CD4-positive, alpha-beta T cell treated with Interleukin-21 for 1 hour (primary cell): ENCODE measurements at regions not wholly inside any gene's neighbourhood (a gene's known extent, or its start where the extent isn't known, plus 50 kb on each side); places are given as distances from the start of the nearest gene placed in this dataset.
"Not testable (repeated sequence)": the region's sequence is repeated elsewhere in the genome, so short reads cannot be mapped to it uniquely, and the experiment has no call there.

ENCODE experiments used
- DNase-seq: peaks from one replicate; pipeline ENCODE4 v3.0.0-alpha.2; 2020

GRCh38 chr1:232184561-232185530 lies 445.1 kb downstream of the SIPA1L2 start:
- DNase-seq: no peak

DNA sequence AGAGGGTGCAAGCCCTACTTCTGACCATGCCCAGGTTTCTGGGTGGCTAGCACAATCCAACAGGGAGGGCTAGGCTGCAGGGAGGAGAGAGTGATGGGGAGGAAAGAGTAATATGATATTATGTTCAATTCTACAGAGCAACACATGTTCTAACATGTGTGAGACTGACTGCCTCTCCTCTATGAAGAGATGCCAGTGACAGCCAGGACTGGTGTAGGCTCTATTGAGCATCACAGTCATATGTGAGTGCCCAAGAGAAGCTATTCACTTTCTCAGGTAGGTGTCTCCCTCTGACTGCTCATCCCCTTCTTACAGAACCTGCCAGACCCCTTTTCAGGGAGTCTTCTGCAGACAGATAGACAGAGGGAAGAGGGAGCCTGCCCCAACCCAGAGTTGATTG lies 446.1 kb downstream of the SIPA1L2 start:
- DNase-seq: no peak

- no peak for DNase-seq
These were observed 446.6 kb downstream of the SIPA1L2 start for GRCh38 chr1:232183266-232183800.

GRCh38 chr1:232182236-232182635 lies 447.7 kb downstream of the SIPA1L2 start:
- no peak for DNase-seq

DNA sequence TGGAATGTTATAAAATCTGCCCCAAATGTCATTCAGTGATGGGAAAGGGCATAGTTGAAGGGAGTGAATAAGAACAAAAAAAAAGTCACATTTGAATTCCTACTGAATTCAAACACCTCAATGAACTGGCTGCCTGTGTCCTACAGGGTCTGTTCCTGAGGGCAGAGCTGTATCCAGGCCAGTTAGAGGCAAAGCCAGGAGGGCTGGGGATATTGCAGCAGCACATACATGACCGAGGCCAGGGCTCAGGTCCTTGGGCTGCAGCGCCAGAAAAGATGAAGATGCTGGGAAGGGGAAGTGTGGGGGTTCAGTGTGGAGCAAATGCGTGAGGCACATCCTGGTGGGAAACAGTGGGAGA lies 449.2 kb downstream of the SIPA1L2 start:
- DNase-seq: no peak

DNA sequence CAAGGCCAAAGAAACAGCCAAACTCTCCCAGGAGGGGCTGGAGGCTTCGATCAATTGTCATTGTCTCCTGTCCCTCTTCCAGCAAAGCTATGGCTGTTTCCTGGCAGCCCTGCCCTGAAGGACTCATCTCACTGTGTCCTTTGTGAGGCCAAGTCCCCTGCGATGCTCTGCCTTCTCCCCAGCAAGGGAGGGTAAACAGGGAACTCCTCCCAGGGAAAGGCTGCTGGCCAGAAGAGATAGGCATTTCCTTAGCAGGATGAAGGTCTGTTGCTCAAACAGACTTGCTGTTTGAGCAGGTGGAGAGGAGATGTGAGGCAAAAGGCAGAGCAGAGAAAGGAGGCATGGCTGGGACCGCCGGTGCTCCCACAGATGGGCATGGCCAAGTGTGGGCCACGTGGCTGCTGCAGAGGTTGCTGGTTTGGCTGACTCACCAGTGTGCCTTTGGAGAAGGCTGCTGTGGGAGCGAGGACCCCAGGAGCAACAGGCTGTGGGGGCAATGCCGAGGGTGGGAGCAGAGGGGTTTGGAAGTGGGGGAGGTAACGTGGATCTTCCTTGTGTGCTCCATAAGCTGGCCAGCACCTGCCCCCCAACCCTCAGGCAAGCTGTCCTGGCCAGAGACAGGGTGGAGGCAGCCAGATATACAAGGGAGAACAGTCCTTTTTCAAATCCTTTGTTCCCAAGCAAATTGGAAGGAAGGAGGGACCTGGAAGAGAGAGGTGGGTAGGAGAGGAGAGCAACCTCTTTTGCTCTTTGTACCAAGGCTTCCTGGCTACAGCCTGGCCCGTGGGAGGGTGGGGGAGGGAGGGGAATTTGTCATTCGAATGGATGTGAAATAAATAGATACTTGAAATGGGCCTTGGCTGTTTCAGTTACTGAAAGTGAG lies 449.8 kb downstream of the SIPA1L2 start:
- no peak for DNase-seq

DNA sequence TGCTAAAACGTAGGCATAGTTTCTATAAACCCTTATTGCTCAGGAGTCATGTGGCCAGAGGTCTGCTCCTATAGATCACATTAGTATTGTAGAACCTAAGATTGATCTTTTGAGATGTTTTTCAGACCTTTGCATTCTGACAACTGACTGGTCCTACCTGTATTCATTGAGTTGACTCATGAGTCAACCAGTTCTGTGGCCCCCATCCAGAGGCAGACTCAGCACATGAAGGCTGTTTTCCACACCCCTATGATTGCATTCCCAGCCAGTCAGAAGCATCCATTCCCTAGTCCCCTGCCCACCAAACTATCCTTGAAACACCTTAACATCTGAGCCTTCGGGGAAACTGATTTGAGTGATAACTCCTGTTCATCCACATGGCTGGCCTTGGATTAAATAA lies 451.7 kb downstream of the SIPA1L2 start:
- DNase-seq: no peak

- DNase-seq: no peak
These were observed 452.5 kb downstream of the SIPA1L2 start for GRCh38 chr1:232177438-232177837.

DNA sequence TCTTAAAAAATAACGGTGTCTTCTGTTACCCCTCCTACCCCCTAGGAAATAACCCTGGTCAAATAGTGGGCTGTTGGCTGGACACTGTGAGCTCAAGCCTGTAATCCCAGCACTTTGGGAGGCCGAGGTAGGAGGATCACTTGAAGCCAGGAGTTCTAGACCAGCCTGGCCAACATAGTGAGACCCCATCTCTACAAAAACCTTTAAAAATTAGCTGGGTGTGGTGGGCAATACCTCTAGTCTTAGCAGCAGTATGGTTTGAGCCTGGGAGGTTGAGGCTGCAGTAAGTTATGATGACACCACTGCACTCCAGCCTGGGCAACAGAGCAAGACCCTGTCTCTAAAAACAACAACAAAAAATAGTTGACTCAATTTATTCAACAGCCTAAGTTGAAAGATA lies 453.7 kb downstream of the SIPA1L2 start:
- no peak for DNase-seq

DNA sequence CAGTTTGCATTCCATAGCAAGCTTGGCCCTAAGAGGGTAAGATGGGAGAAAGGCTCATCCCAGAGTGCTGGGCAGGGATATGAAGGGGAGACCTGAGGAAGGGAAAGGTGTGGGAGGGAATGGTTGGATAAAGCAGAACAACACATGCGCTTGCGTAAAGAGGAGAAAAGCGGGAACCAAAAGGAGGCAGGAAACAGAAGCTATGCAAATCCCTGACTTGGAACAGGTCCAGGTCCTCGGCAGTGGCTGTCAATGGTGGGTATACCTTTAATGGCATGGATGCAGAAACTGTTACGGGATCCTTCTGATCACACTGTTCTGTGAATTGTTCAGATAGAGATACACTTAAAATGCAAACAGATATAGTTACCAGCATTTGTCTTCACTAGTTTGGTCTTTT lies 455.6 kb downstream of the SIPA1L2 start:
- DNase-seq: no peak

DNA sequence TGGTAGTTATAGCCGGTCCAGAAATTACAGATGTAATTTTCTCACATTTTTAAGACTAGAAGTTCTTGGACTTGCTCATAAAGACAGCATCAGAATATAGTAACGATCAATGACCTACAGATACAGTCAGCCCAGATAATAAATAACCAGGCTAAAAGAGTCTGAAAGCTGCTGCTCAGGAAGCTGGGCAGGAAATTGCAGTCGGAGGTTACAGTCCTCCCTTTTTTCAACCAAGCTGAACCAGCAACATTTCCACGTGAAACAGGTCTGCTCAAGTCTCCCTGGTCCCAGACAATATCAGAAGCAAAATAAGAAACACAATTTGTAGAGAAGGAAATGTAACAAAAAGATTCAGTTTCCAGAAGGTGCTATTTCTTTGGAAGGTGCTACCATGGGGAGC lies 457.4 kb downstream of the SIPA1L2 start:
- DNase-seq: no peak

GRCh38 chr1:232170909-232171308 lies 459.0 kb downstream of the SIPA1L2 start:
- DNase-seq: no peak

GRCh38 chr1:232169436-232169835 lies 460.5 kb downstream of the SIPA1L2 start:
- no peak for DNase-seq

- no peak for DNase-seq
These were observed 461.4 kb downstream of the SIPA1L2 start for GRCh38 chr1:232168508-232168907.

GRCh38 chr1:232166942-232167341 lies 463.0 kb downstream of the SIPA1L2 start:
- no peak for DNase-seq

DNA sequence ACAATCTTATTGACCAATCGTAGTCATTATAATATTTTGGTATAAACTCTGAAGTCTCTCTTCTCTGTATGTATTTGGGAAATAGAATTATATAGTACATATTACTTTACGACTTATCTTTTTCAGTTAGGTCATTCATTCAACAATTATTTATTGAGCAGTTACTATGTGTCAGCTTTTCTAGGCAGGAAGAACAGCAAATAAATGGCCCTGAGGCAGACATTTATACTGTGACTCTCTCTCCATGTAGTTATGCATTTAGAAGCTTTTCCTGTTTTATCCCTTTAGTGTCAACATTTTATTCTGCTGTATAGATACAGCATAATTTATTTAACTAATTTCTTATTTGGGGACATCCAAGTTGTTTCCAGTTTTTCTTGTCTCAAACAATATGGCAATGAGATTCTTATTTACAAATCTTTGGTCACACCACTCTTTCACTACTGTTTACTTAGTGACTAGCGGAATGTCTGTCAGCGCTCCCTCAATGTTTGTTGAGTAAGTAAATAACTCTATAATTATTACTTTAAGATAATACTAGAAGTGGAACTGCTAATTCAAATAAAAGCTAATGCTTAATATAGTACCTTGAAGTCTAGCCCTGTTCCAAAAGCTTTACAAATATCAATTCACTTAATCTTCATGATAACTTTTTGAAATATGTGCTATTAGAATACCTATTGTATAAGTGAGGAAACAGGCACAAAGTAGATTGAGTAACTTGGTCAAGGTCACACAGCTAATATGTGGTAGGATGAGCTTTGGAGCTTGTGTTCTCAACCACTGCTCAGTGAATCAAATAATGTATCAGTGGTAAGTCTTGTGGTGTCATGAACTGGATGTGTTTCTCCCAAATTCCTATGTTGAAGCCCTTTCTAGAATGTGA lies 465.6 kb downstream of the SIPA1L2 start:
- DNase-seq: no peak

DNA sequence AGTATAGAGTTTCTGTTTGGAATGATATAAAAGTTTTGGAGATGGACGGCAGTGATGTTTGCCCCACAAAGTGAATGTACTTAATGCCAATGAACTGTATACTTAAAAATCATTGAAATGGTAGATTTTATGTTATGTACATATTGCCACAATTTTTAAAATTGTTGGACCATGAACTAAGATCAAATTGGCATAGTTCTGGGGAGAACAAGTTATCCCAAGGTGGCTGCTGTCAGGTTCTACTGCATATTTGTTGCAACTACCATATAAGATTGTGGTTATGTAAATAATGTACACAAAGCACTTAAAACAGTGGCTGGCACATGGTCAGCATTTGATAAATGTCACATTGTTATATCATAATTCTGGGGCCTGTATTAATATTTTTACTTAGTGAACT lies 466.4 kb downstream of the SIPA1L2 start:
- DNase-seq: no peak

DNA sequence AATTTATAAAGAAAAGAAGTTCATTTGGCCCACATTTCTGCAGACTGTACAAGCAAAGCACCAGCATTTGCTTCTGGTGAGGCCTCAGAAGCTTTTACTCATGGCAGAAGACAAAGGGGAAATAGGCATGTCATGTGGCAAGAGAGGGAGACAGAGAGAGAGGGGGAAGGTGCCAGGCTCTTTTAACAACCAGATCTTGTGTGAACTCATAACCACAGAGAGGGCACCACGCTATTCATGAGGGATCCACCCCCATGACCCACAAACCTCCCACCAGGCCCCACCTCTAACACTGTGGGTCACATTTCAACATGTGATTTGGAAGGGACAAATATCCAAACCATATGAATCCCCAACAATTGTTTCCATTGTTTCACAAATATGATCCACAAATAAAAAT lies 467.9 kb downstream of the SIPA1L2 start:
- DNase-seq: no peak

GRCh38 chr1:232158558-232158957 lies 471.4 kb downstream of the SIPA1L2 start:
- DNase-seq: not testable (repeated sequence)

- not testable (repeated sequence) for DNase-seq
These were observed 473.9 kb downstream of the SIPA1L2 start for GRCh38 chr1:232156070-232156469.

DNA sequence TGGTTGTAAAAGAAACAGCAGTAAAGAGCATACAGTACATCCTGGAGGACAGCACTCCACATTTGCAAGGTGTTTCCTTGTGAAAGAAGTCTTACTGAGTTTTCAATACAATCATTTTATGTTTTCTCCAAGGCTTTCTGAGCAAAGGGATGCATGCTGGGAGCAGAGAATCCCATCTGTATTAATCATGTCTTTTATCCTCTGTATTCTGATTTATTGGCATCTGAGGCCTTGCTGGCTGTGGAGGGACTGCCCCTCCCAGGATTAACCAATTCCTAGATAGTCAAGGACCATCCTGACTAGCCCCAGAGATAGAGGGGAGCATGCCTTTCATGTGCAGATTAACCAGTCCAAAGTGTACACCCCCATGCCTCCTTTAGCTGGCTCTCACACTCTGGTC lies 476.3 kb downstream of the SIPA1L2 start:
- DNase-seq: no peak

GRCh38 chr1:232150770-232151548 lies 479.0 kb downstream of the SIPA1L2 start:
- DNase-seq: no peak
